ENCODE measurements at regions not wholly inside any gene's neighbourhood (a gene's known extent, or its start where the extent isn't known, plus 50 kb on each side); places are given as distances from the start of the nearest gene placed in this dataset.

GRCh38 chr2:65647249-65647842 is 214.9 kb upstream of the SPRED2 start:
- ATAC-seq (no peak), DNase-seq (no peak)

- ATAC-seq (no peak), DNase-seq (no peak)
Measured at GRCh38 chr2:65640793-65641103, 208.3 kb upstream of the SPRED2 start.

GRCh38 chr2:65639156-65639864 is 206.9 kb upstream of the SPRED2 start:
- no peak for DNase-seq
- ATAC-seq: no peak

DNA sequence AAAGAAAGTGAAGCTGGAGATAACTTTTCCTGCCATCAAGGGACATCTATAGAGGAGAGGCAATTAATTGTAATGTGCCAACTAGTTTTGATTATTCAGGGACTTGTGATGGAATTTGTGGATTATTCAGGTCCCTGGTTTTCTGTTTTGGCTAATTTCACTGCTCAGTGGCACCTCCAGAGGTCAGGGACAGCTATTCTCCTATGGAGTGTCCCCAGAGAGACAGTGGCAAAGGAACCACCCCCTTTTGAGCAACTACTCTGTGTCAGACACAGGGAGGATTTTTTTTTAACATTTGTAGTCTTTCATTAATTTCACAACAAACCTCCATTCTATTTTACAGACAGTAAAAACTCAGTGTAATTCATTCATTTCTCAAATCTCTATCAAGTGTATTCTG is 206.0 kb upstream of the SPRED2 start:
- ATAC-seq (no peak), DNase-seq (no peak)

DNA sequence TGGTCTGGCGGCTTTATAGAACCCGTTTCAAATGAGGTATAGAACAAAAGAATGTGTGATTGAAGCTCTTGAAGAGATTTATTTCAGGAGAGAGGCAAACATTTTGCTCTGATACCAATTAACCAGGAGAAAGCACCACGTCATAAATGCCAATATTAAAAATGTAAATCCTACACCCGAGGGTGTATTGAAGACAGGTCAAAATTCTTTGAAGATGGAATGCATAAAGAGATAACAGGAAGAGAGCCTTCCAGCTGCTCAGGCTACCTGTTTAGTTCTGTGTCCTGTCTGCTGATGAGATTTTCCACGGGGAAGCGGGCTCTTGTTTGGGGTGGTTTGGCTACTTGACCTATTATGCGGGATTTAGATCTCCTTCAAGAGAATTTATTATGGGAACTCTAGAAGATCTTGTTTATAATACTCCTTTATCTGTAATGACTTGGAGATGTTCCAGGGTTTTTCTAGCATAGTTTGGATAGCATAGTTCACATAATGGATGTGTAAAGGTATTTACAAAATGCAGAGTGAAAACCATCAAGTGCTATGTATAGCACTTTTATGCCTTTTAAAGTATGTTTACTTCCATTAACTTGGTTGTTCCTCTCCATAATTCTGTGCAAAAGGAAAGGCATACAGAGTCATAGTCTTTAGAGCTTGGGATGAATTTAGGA is 204.5 kb upstream of the SPRED2 start:
- no peak for DNase-seq
- ATAC-seq: no peak

DNA sequence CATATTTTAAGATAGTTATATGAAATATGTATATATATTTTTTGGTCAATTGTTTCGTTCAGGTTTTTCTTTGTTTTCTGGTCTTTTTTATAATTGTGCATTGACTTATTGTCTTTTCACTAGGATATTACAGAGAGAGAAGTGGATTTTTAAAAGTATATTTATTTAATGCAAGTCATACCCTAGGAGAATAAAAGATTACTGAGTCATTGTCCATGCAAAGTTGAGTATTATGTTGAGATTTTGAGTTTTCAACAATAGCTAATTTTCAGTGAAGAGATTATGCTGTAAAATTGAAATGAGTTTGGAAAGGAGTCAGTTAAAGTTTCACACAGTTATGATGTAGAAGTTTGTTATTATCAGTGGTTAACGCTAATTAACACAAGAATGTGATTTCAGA is 203.6 kb upstream of the SPRED2 start:
- DNase-seq (no peak), ATAC-seq (no peak)

GRCh38 chr2:65634304-65634703 is 201.9 kb upstream of the SPRED2 start:
- DNase-seq (no peak), ATAC-seq (no peak)

GRCh38 chr2:65630643-65631042 is 198.2 kb upstream of the SPRED2 start:
- no peak for DNase-seq
- no peak for ATAC-seq

GRCh38 chr2:65628156-65628555 is 195.8 kb upstream of the SPRED2 start:
- ATAC-seq (no peak), DNase-seq (no peak)

DNA sequence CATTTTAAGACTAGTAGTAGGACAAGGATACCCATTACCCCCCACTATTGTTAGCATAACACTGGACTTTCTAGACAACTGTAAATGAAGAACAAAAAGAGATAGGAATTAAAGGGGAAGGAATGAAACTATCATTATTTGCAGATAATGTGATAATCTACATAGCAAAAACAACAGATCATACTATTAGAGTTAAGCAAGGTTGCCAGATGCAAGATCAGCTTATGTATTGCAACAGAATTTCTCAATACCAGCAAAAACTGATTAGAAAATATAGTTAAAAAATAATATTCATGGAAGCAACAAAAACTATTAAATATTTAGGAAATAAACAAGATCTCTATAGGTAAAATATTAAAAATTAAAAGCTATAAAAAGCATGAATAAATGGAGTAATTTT is 194.4 kb upstream of the SPRED2 start:
- ATAC-seq: no peak

DNA sequence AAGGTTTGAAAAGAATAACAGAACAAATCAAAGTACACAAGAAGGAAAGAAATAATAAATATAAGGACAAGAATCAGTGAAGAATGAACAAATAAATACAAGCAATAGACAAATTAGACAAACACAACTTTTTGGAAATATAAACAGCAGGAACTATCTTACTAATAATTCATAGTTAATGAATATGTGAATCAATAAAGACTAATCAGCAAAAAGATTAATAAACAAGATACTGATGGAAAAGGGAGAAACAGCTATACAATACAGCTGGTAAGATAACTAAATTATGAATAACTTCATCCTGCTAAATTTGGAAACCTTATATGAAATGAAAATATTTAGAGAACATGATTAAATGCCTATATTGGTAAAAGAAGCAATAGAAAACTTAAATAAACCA is 193.6 kb upstream of the SPRED2 start:
- ATAC-seq (no peak), DNase-seq (no peak)

More for the DNA sequence above, 194.4 kb upstream of the SPRED2 start:
- DNase-seq: no peak

- ATAC-seq: no peak
- no peak for DNase-seq
Measured at GRCh38 chr2:65622951-65623535, 190.6 kb upstream of the SPRED2 start.

DNA sequence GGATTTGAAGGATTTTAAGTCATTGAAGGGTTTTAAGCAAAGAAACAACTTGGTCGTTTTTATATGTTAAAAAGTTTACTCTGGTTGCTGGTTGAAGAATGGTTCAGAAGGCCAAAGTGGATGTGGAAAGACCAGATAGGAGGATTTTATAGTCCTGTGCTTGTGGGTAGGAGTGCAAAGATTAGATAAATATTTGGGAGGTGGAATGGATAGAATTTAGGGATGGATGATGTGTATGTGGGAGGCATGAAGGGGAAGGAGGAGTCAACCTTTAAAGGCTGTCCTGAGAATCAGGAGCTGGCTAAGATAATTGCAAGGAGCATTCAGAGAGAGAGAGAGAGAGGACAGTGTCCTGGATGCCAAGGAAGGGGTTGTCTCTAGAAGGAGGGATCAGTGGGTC is 190.1 kb upstream of the SPRED2 start:
- ATAC-seq: no peak
- no peak for DNase-seq

- DNase-seq (no peak), ATAC-seq (no peak)
Measured at GRCh38 chr2:65620524-65620923, 188.1 kb upstream of the SPRED2 start.

GRCh38 chr2:65620026-65620425 is 187.6 kb upstream of the SPRED2 start:
- DNase-seq (no peak), ATAC-seq (no peak)

GRCh38 chr2:65615602-65616001 is 183.2 kb upstream of the SPRED2 start:
- DNase-seq (no peak), ATAC-seq (no peak)

- no peak for DNase-seq
- ATAC-seq: no peak
Measured at GRCh38 chr2:65613968-65614555, 181.7 kb upstream of the SPRED2 start.

DNA sequence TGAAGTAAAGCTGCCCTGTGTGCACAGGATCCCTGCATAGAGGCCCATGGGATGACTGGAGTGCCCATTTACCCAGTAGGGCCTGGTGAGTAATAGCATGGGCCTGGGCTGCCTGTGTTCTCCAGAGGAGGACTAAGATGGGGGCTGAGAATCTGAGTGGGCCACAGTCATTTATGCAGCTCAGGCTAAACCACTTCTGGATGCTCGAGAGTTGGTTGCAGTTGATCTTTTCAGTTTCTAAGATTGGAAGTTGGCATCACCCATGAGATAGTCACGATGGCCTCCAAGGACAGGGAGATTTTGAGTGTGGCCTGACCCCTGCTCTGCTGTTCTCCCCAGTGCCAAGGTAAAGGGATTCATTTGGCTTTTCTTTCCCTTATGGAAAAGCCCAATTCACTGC is 179.1 kb upstream of the SPRED2 start:
- ATAC-seq (no peak), DNase-seq (no peak)

GRCh38 chr2:65608916-65609315 is 176.5 kb upstream of the SPRED2 start:
- DNase-seq: no peak

DNA sequence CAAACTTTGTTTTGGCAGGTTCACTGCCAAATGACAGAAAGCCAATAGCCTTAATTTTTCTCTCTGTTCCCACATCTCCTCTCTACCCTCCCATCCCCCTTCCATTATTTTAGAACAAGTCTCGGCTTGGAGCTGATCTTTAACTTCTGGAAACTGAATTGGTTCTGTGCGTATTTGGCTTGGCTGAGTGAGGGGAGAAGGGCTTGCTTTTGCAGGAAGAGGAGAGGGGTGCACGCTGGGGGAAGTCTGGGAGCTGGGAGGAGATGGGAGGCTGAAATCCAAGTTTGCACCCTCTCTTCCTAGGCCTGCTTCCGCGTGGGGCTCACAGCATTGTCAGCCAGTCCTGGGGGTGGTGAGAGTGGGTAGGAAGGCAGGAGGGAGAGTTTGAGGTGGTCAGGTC is 176.1 kb upstream of the SPRED2 start:
- no peak for DNase-seq
- no peak for ATAC-seq

More at GRCh38 chr2:65608916-65609315, 176.5 kb upstream of the SPRED2 start:
- no peak for ATAC-seq

- ATAC-seq (no peak), DNase-seq (no peak)
Measured at GRCh38 chr2:65607662-65608305, 175.4 kb upstream of the SPRED2 start.

- no peak for DNase-seq
- no peak for ATAC-seq
Measured at GRCh38 chr2:65605743-65606058, 173.3 kb upstream of the SPRED2 start.

Measured in stimulated activated naive CD8-positive, alpha-beta T cell treated with anti-CD3 and anti-CD28 coated beads, Interleukin-15, Interleukin-2, amounts not matched to agents 100 U/mL and 50 U/mL, for 24 hours (primary cell).